A673 (cell line): ENCODE measurements at regions not wholly inside any gene's neighbourhood (a gene's known extent, or its start where the extent isn't known, plus 50 kb on each side); places are given as distances from the start of the nearest gene placed in this dataset.

Source experiments
- BruUV-seq: library from RNA; stranded (reverse); fragments of 400-500 nt; replicated peaks from 2 replicates; lab custom pipeline; 2021; lab: Mats Ljungman, UMichigan
- CTCF ChIA-PET: fragments of 300-600 bp; sonication (Branson Sonifier 250); formaldehyde crosslinking; loops from one replicate; lab custom pipeline; 2022; ENCODE audit warnings: antibody characterized with exemption; lab: Charles Lee
- POLR2A ChIA-PET: fragments of 300-600 bp; sonication (Branson Sonifier 250); formaldehyde crosslinking; loops from one replicate; lab custom pipeline; 2022; ENCODE audit warnings: antibody characterized with exemption; ENCODE audit not compliant: low non-redundant PET; lab: Charles Lee
- DNase-seq: peaks from one replicate; pipeline ENCODE4 v3.0.0-alpha.2; 2015; ENCODE audit warnings: low spot score
- H3K27ac ChIP-seq: fragments of 200-600 bp; sonication (generic); 2 replicates; pipeline ENCODE4 v1.5.1; 2016; ENCODE audit warnings: mixed run types, low read depth, mild to moderate bottlenecking, mixed read lengths, antibody characterized with exemption, low read length; ENCODE audit not compliant: poor library complexity, severe bottlenecking
- H3K27me3 ChIP-seq: fragments of 200-600 bp; sonication (generic); replicated peaks from 2 replicates; pipeline ENCODE4 v1.6.1; 2017; ENCODE audit warnings: mixed run types, low read depth, mild to moderate bottlenecking, mixed read lengths, antibody characterized with exemption, low read length; ENCODE audit not compliant: insufficient read depth, poor library complexity
- H3K36me3 ChIP-seq: fragments of 200-600 bp; sonication (generic); 2 replicates; pipeline ENCODE4 v1.6.1; 2016; ENCODE audit warnings: mixed run types, mild to moderate bottlenecking, mixed read lengths, antibody characterized with exemption, low read length; ENCODE audit not compliant: insufficient read depth, poor library complexity, severe bottlenecking
- H3K4me1 ChIP-seq: fragments of 200-600 bp; sonication (generic); 2 replicates; pipeline ENCODE4 v1.6.1; 2017; ENCODE audit warnings: mixed run types, mild to moderate bottlenecking, mixed read lengths, antibody characterized with exemption, low read length; ENCODE audit not compliant: insufficient read depth, poor library complexity, severe bottlenecking
- H3K4me3 ChIP-seq: fragments of 200-600 bp; sonication (generic); 2 replicates; pipeline ENCODE4 v1.5.1; 2016; ENCODE audit warnings: low read depth, mixed run types, mild to moderate bottlenecking, mixed read lengths, low read length; ENCODE audit not compliant: poor library complexity, severe bottlenecking
- H3K9me3 ChIP-seq: fragments of 200-600 bp; sonication (generic); 2 replicates; pipeline ENCODE4 v1.6.1; 2016; ENCODE audit warnings: mixed run types, low read depth, mild to moderate bottlenecking, mixed read lengths, antibody characterized with exemption, low read length; ENCODE audit not compliant: poor library complexity, severe bottlenecking
- EZH2 ChIP-seq: fragments of 200-600 bp; sonication (generic); IDR thresholded peaks from 2 replicates; pipeline ENCODE4 v1.6.1; 2017; ENCODE audit warnings: borderline replicate concordance, low read depth, mild to moderate bottlenecking, mixed read lengths, antibody characterized with exemption, low read length; ENCODE audit not compliant: poor library complexity, severe bottlenecking
- intact Hi-C: fragments of 100-400 bp; cut with micrococcal nuclease; formaldehyde crosslinking; loops from one replicate; pipeline ENCODE4 v1.10.0; 2022; ENCODE audit not compliant: unreplicated experiment
- TF ChIP-seq, protein P1 (sequence below): fragments of 300-800, 200-600 bp; sonication (generic); conservative IDR thresholded peaks from 2 replicates; pipeline ENCODE4 v1.5.1; 2017; ENCODE audit warnings: low read depth, mild to moderate bottlenecking, antibody characterized with exemption, low read length, moderate library complexity, mixed read lengths

GRCh38 chr3:55207744-55208143 lies 279.4 kb downstream of the WNT5A start:
- Histone ChIP-seq H3K27me3 (no peaks in the 10 kb centered on the region), H3K4me3 (no peak overlapping the region), H3K36me3 (no peaks in the 10 kb centered on the region), H3K9me3 (no peaks in the 10 kb centered on the region), H3K4me1 (no peaks in the 10 kb centered on the region), H3K27ac (no peak overlapping the region)
- TF ChIP-seq, protein P1, sequence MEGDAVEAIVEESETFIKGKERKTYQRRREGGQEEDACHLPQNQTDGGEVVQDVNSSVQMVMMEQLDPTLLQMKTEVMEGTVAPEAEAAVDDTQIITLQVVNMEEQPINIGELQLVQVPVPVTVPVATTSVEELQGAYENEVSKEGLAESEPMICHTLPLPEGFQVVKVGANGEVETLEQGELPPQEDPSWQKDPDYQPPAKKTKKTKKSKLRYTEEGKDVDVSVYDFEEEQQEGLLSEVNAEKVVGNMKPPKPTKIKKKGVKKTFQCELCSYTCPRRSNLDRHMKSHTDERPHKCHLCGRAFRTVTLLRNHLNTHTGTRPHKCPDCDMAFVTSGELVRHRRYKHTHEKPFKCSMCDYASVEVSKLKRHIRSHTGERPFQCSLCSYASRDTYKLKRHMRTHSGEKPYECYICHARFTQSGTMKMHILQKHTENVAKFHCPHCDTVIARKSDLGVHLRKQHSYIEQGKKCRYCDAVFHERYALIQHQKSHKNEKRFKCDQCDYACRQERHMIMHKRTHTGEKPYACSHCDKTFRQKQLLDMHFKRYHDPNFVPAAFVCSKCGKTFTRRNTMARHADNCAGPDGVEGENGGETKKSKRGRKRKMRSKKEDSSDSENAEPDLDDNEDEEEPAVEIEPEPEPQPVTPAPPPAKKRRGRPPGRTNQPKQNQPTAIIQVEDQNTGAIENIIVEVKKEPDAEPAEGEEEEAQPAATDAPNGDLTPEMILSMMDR = no peak
- TF ChIP-seq EZH2 = no peak
- CTCF ChIA-PET = no interaction called here
- POLR2A ChIA-PET = no interaction called here
- no peak for DNase-seq
- intact Hi-C loops = no loop called here
- BruUV-seq = no TSS peak

GRCh38 chr3:55205990-55206389 lies 278.1 kb upstream of the LRTM1 start:
- ChIA-PET CTCF (no interaction called here), POLR2A (no interaction called here)
- H3K4me3 ChIP-seq = no peak overlapping the region
- no peaks in the 10 kb centered on the region for H3K9me3 ChIP-seq
- TF ChIP-seq EZH2 = no peak
- TF ChIP-seq, protein P1 = no peak
- no TSS peak for BruUV-seq
- no peak overlapping the region for H3K27ac ChIP-seq
- DNase-seq = no peak
- intact Hi-C loops = no loop called here
- H3K4me1 ChIP-seq = no peaks in the 10 kb centered on the region
- H3K36me3 ChIP-seq = no peaks in the 10 kb centered on the region
- no peaks in the 10 kb centered on the region for H3K27me3 ChIP-seq

- TF ChIP-seq, protein P1 = no peak
- no peak for TF ChIP-seq EZH2
- ChIA-PET POLR2A (no interaction called here), CTCF (no interaction called here)
- Histone ChIP-seq H3K9me3 (no peaks in the 10 kb centered on the region), H3K4me3 (no peak overlapping the region), H3K27me3 (no peaks in the 10 kb centered on the region), H3K36me3 (no peaks in the 10 kb centered on the region), H3K27ac (no peak overlapping the region), H3K4me1 (no peaks in the 10 kb centered on the region)
- no peak for DNase-seq
- no TSS peak for BruUV-seq
- intact Hi-C loops = no loop called here
Observed at GRCh38 chr3:55204417-55204816, 276.6 kb upstream of the LRTM1 start.
